ENCODE measurements at regions not wholly inside any gene's neighbourhood (a gene's known extent, or its start where the extent isn't known, plus 50 kb on each side); places are given as distances from the start of the nearest gene placed in this dataset.

GRCh38 chr18:47747260-47747795 lies 183.1 kb downstream of the SMAD2 start:
- no peak for TF ChIP-seq CTCF (IDR thresholded peaks at IDR 0.05; ENCODE audit: low read depth, low read length, poor library complexity, severe bottlenecking)
- no peak for TF ChIP-seq EZH2phosphoT487 (IDR thresholded peaks at IDR 0.05; ENCODE audit: borderline replicate concordance, low read length)
- H3K36me3 ChIP-seq (ENCODE audit: control insufficient read depth, low read length) = no peaks in the 10 kb centered on the region
- no peak overlapping the region for H3K27ac ChIP-seq (ENCODE audit: low read depth, low read length)
- H3K9me3 ChIP-seq (ENCODE audit: control insufficient read depth, insufficient read depth, low read length) = no peaks in the 10 kb centered on the region
- H4K20me1 ChIP-seq (ENCODE audit: control insufficient read depth, insufficient read depth, low read depth, low read length) = no peaks in the 10 kb centered on the region
- H3F3A ChIP-seq (ENCODE audit: control insufficient read depth, insufficient read depth) = no peaks in the 10 kb centered on the region
- H3K4me2 ChIP-seq (ENCODE audit: low read length) = no peak overlapping the region
- no peaks in the 10 kb centered on the region for H3K27me3 ChIP-seq (ENCODE audit: control insufficient read depth, low read length)
- H3K4me3 ChIP-seq (ENCODE audit: low read length) = no peak overlapping the region
- H3K79me2 ChIP-seq (ENCODE audit: control insufficient read depth, low read length) = no peaks in the 10 kb centered on the region
- H3K9me2 ChIP-seq (replicated peaks; ENCODE audit: control insufficient read depth, low read length) = no peaks in the 10 kb centered on the region
- H3K4me1 ChIP-seq (ENCODE audit: control insufficient read depth, low read length) = no peaks in the 10 kb centered on the region

- no peaks in the 10 kb centered on the region for H3K4me1 ChIP-seq (ENCODE audit: control insufficient read depth, low read length)
- no peaks in the 10 kb centered on the region for H3K9me3 ChIP-seq (ENCODE audit: control insufficient read depth, insufficient read depth, low read length)
- H3F3A ChIP-seq (ENCODE audit: control insufficient read depth, insufficient read depth) = no peaks in the 10 kb centered on the region
- no peak overlapping the region for H3K4me2 ChIP-seq (ENCODE audit: low read length)
- no peak overlapping the region for H3K4me3 ChIP-seq (ENCODE audit: low read length)
- H3K27me3 ChIP-seq (ENCODE audit: control insufficient read depth, low read length) = no peaks in the 10 kb centered on the region
- no peak overlapping the region for H3K27ac ChIP-seq (ENCODE audit: low read depth, low read length)
- TF ChIP-seq CTCF (IDR thresholded peaks at IDR 0.05; ENCODE audit: low read depth, low read length, poor library complexity, severe bottlenecking) = no peak
- TF ChIP-seq EZH2phosphoT487 (IDR thresholded peaks at IDR 0.05; ENCODE audit: borderline replicate concordance, low read length) = no peak
- H3K9me2 ChIP-seq (replicated peaks; ENCODE audit: control insufficient read depth, low read length) = no peaks in the 10 kb centered on the region
- no peaks in the 10 kb centered on the region for H4K20me1 ChIP-seq (ENCODE audit: control insufficient read depth, insufficient read depth, low read depth, low read length)
- H3K36me3 ChIP-seq (ENCODE audit: control insufficient read depth, low read length) = no peaks in the 10 kb centered on the region
- H3K79me2 ChIP-seq (ENCODE audit: control insufficient read depth, low read length) = no peaks in the 10 kb centered on the region
Measured at GRCh38 chr18:47746615-47747014, 183.8 kb downstream of the SMAD2 start.

- Histone ChIP-seq H3K4me1 (ENCODE audit: control insufficient read depth, low read length) (no peaks in the 10 kb centered on the region), H3K9me2 (replicated peaks; ENCODE audit: control insufficient read depth, low read length) (no peaks in the 10 kb centered on the region), H3K36me3 (ENCODE audit: control insufficient read depth, low read length) (no peaks in the 10 kb centered on the region), H3K27ac (ENCODE audit: low read depth, low read length) (no peak overlapping the region), H4K20me1 (ENCODE audit: control insufficient read depth, insufficient read depth, low read depth, low read length) (no peaks in the 10 kb centered on the region), H3K9me3 (ENCODE audit: control insufficient read depth, insufficient read depth, low read length) (no peaks in the 10 kb centered on the region), H3K79me2 (ENCODE audit: control insufficient read depth, low read length) (no peaks in the 10 kb centered on the region), H3K4me2 (ENCODE audit: low read length) (no peak overlapping the region), H3F3A (ENCODE audit: control insufficient read depth, insufficient read depth) (no peaks in the 10 kb centered on the region), H3K27me3 (ENCODE audit: control insufficient read depth, low read length) (no peaks in the 10 kb centered on the region), H3K4me3 (ENCODE audit: low read length) (no peak overlapping the region)
- TF ChIP-seq CTCF (IDR thresholded peaks at IDR 0.05; ENCODE audit: low read depth, low read length, poor library complexity, severe bottlenecking) = no peak
- no peak for TF ChIP-seq EZH2phosphoT487 (IDR thresholded peaks at IDR 0.05; ENCODE audit: borderline replicate concordance, low read length)
Measured at GRCh38 chr18:47745227-47745626, 185.2 kb downstream of the SMAD2 start.

Data from DOHH2 (cell line).